ENCODE measurements at regions not wholly inside any gene's neighbourhood (a gene's known extent, or its start where the extent isn't known, plus 50 kb on each side); places are given as distances from the start of the nearest gene placed in this dataset.

GRCh38 chr1:221823561-221823960 is 81.7 kb upstream of the DUSP10 start:
- RAD21 ChIA-PET (ENCODE audit: low non-redundant PET in 1 of 2, low total read pairs in 2 of 2, uncharacterized antibody in 2 of 2, unreplicated experiment in 2 of 2) = no interaction called here
- peaks cover 0 to 8% of the 10 kb centered on the region in 2 experiments; a peak in 2 of 4 replicates for H3K4me1 ChIP-seq (ENCODE audit: control insufficient read depth in 1 of 2, insufficient read depth in 2 of 2, low read length in 2 of 2)
- DNase-seq (ENCODE audit: low read depth, low spot score) (no peak), ATAC-seq (no peak)
- H3K4me2 ChIP-seq (ENCODE audit: low read length) = no peak overlapping the region
- H4K20me1 ChIP-seq (ENCODE audit: insufficient read depth) = no peaks in the 10 kb centered on the region
- intact Hi-C loops (cut with micrococcal nuclease) = no loop called here
- 0 out of 2 replicates have a peak, but pooled peaks cover 3% of the 10 kb centered on the region for H3K9me2 ChIP-seq (ENCODE audit: insufficient read depth)
- no peaks in the 10 kb centered on the region for H3K27me3 ChIP-seq (ENCODE audit: insufficient read depth, low read length)
- no peak overlapping the region for H3K9ac ChIP-seq (ENCODE audit: low read length)
- no peak overlapping the region for H2AFZ ChIP-seq (ENCODE audit: low read depth, low read length, poor library complexity, severe bottlenecking)
- no TSS peak for BruUV-seq (replicated peaks)
- no peaks in the 10 kb centered on the region for H3K36me3 ChIP-seq (ENCODE audit: control insufficient read depth in 1 of 2, insufficient read depth in 2 of 2, low read length in 2 of 2)
- no peak overlapping the region for H3K27ac ChIP-seq (ENCODE audit: low read depth, low read length)
- no peaks in the 10 kb centered on the region for H3K9me3 ChIP-seq (ENCODE audit: control insufficient read depth in 1 of 2, insufficient read depth in 1 of 2, low read depth in 1 of 2, low read length in 2 of 2)
- TF ChIP-seq CTCF (IDR thresholded peaks at IDR 0.05 in 2 of 3, conservative IDR thresholded peaks at IDR 0.05 in 1 of 3; ENCODE audit: borderline replicate concordance in 1 of 3, insufficient read depth in 1 of 3, low read depth in 2 of 3, low read length in 2 of 3) (no peak), EGR1 (IDR thresholded peaks at IDR 0.05; ENCODE audit: low read depth) (no peak), SIN3A (IDR thresholded peaks at IDR 0.05; ENCODE audit: low read depth) (no peak), EZH2 (IDR thresholded peaks at IDR 0.05) (no peak), POLR2A (IDR thresholded peaks at IDR 0.05; ENCODE audit: borderline replicate concordance, extremely low read depth, insufficient read depth, insufficient read length) (no peak), ATF3 (IDR thresholded peaks at IDR 0.05) (no peak), POLR2AphosphoS5 (IDR thresholded peaks at IDR 0.05; ENCODE audit: low read depth, low read length) (no peak), ZNF274 (IDR thresholded peaks at IDR 0.05; ENCODE audit: low read depth, low read length) (no peak), SP1 (IDR thresholded peaks at IDR 0.05; ENCODE audit: low read depth) (no peak)
- POLR2A ChIA-PET = no interaction called here
- H3K4me3 ChIP-seq (replicated peaks in 1 of 2; ENCODE audit: low read depth in 1 of 2, low read length in 2 of 2) = no peak overlapping the region
- H3K79me2 ChIP-seq (ENCODE audit: insufficient read depth, low read length) = no peaks in the 10 kb centered on the region
- CTCF ChIA-PET = no interaction called here

GRCh38 chr1:221823149-221823548 is 81.3 kb upstream of the DUSP10 start:
- H3K9me2 ChIP-seq (ENCODE audit: insufficient read depth) = 0 out of 2 replicates have a peak, but pooled peaks cover 2% of the 10 kb centered on the region
- no TSS peak for BruUV-seq (replicated peaks)
- no peaks in the 10 kb centered on the region for H3K79me2 ChIP-seq (ENCODE audit: insufficient read depth, low read length)
- intact Hi-C loops (cut with micrococcal nuclease) = no loop called here
- H3K36me3 ChIP-seq (ENCODE audit: control insufficient read depth in 1 of 2, insufficient read depth in 2 of 2, low read length in 2 of 2) = no peaks in the 10 kb centered on the region
- no peak for ATAC-seq
- no peak overlapping the region for H3K27ac ChIP-seq (ENCODE audit: low read depth, low read length)
- no peaks in the 10 kb centered on the region for H3K27me3 ChIP-seq (ENCODE audit: insufficient read depth, low read length)
- no peak overlapping the region for H2AFZ ChIP-seq (ENCODE audit: low read depth, low read length, poor library complexity, severe bottlenecking)
- no peak overlapping the region for H3K4me3 ChIP-seq (replicated peaks in 1 of 2; ENCODE audit: low read depth in 1 of 2, low read length in 2 of 2)
- ChIA-PET POLR2A (no interaction called here), CTCF (no interaction called here), RAD21 (ENCODE audit: low non-redundant PET in 1 of 2, low total read pairs in 2 of 2, uncharacterized antibody in 2 of 2, unreplicated experiment in 2 of 2) (no interaction called here)
- DNase-seq (ENCODE audit: low read depth, low spot score) = no peak
- no peak overlapping the region for H3K4me2 ChIP-seq (ENCODE audit: low read length)
- H4K20me1 ChIP-seq (ENCODE audit: insufficient read depth) = no peaks in the 10 kb centered on the region
- no peaks in the 10 kb centered on the region for H3K9me3 ChIP-seq (ENCODE audit: control insufficient read depth in 1 of 2, insufficient read depth in 1 of 2, low read depth in 1 of 2, low read length in 2 of 2)
- no peak overlapping the region for H3K9ac ChIP-seq (ENCODE audit: low read length)
- H3K4me1 ChIP-seq (ENCODE audit: control insufficient read depth in 1 of 2, insufficient read depth in 2 of 2, low read length in 2 of 2) = peaks cover 0 to 8% of the 10 kb centered on the region in 2 experiments; a peak in 2 of 4 replicates
- TF ChIP-seq POLR2AphosphoS5 (IDR thresholded peaks at IDR 0.05; ENCODE audit: low read depth, low read length) (no peak), JUND (IDR thresholded peaks at IDR 0.05) (no peak), ZBTB33 (IDR thresholded peaks at IDR 0.05; ENCODE audit: extremely low read depth, insufficient replicate concordance, low read length) (no peak), ELF1 (IDR thresholded peaks at IDR 0.05; ENCODE audit: borderline replicate concordance, low read depth) (no peak), CEBPB (IDR thresholded peaks at IDR 0.05; ENCODE audit: low read depth) (no peak), YY1 (IDR thresholded peaks at IDR 0.05; ENCODE audit: extremely low read depth, insufficient replicate concordance, low read depth, low read length) (no peak), EGR1 (IDR thresholded peaks at IDR 0.05; ENCODE audit: low read depth) (no peak), SP1 (IDR thresholded peaks at IDR 0.05; ENCODE audit: low read depth) (no peak), ZFX (IDR thresholded peaks at IDR 0.05) (no peak), EZH2 (IDR thresholded peaks at IDR 0.05) (no peak), CBX3 (IDR thresholded peaks at IDR 0.05; ENCODE audit: low read depth) (no peak), TCF7L2 (IDR thresholded peaks at IDR 0.05; ENCODE audit: borderline replicate concordance, extremely low read depth, insufficient read depth, insufficient read length) (no peak)

All from HCT116 (cell line).